Nephron (organoid): ENCODE measurements at regions not wholly inside any gene's neighbourhood (a gene's known extent, or its start where the extent isn't known, plus 50 kb on each side); places are given as distances from the start of the nearest gene placed in this dataset.

Experiments
- H3K27ac Mint-ChIP-seq, 3 experiments: 2 replicates each; pipeline ENCODE4 v1.8.0; 2020; ENCODE audit warnings: mixed read lengths in 3 of 3, mild to moderate bottlenecking in 2 of 3, moderate library complexity in 1 of 3
- H3K27me3 Mint-ChIP-seq: 2 replicates; pipeline ENCODE4 v1.8.0; 2021; ENCODE audit warnings: low read depth, mild to moderate bottlenecking, moderate library complexity, mixed read lengths
- H3K36me3 Mint-ChIP-seq: 2 replicates; pipeline ENCODE4 v1.8.0; 2020; ENCODE audit warnings: low read depth, mixed read lengths
- H3K4me1 Mint-ChIP-seq: 2 replicates; pipeline ENCODE4 v1.8.0; 2020; ENCODE audit warnings: mixed read lengths
- H3K4me3 Mint-ChIP-seq, 3 experiments: 2 replicates each; pipeline ENCODE4 v1.8.0; 2020; ENCODE audit warnings: mild to moderate bottlenecking in 3 of 3, mixed read lengths in 3 of 3, moderate library complexity in 2 of 3
- H3K9me3 Mint-ChIP-seq: 2 replicates; pipeline ENCODE4 v1.8.0; 2020; ENCODE audit warnings: mixed read lengths
- CTCF ChIP-seq, 3 experiments: fragments of 200-600 bp; sonication (generic); IDR thresholded peaks; one replicate each; pipeline ENCODE4 v1.5.0; 2021; ENCODE audit warnings: antibody characterized with exemption in 3 of 3; ENCODE audit not compliant: unreplicated experiment in 3 of 3

GRCh38 chr6:4647414-4648365 is 128.5 kb upstream of the CDYL start:
- Mint-ChIP-seq H3K36me3 (no peaks in the 10 kb centered on the region), H3K27ac (peak overlapping the region in 1 of 3 experiments; percentile 26), H3K4me1 (peaks cover 13% of the 10 kb centered on the region), H3K9me3 (peaks cover 12% of the 10 kb centered on the region), H3K4me3 (peak overlapping the region; percentile 74 to 79 (median 76)), H3K27me3 (no peaks in the 10 kb centered on the region)
- no peak for TF ChIP-seq CTCF (IDR thresholded peaks at IDR 0.05; ENCODE audit: unreplicated experiment in 3 of 3)

GRCh38 chr6:4645713-4646360 is 130.4 kb upstream of the CDYL start:
- no peak for TF ChIP-seq CTCF (IDR thresholded peaks at IDR 0.05; ENCODE audit: unreplicated experiment in 3 of 3)
- peaks cover 13% of the 10 kb centered on the region for H3K4me1 Mint-ChIP-seq
- H3K27ac Mint-ChIP-seq = no peak overlapping the region
- H3K36me3 Mint-ChIP-seq = no peaks in the 10 kb centered on the region
- no peak overlapping the region for H3K4me3 Mint-ChIP-seq
- no peaks in the 10 kb centered on the region for H3K27me3 Mint-ChIP-seq
- peaks cover 8% of the 10 kb centered on the region for H3K9me3 Mint-ChIP-seq

GRCh38 chr6:4644996-4645395 is 131.2 kb upstream of the CDYL start:
- Mint-ChIP-seq H3K4me3 (no peak overlapping the region), H3K27me3 (no peaks in the 10 kb centered on the region)
- no peak for TF ChIP-seq CTCF (IDR thresholded peaks at IDR 0.05; ENCODE audit: unreplicated experiment in 3 of 3)

GRCh38 chr6:4641461-4641860 is 134.7 kb upstream of the CDYL start:
- Mint-ChIP-seq H3K4me3 (no peak overlapping the region), H3K27me3 (no peaks in the 10 kb centered on the region), H3K4me1 (peaks cover 14% of the 10 kb centered on the region), H3K9me3 (peaks cover 15% of the 10 kb centered on the region), H3K36me3 (no peaks in the 10 kb centered on the region), H3K27ac (no peak overlapping the region)
- no peak for TF ChIP-seq CTCF (IDR thresholded peaks at IDR 0.05; ENCODE audit: unreplicated experiment in 3 of 3)

More at GRCh38 chr6:4644996-4645395, 131.2 kb upstream of the CDYL start:
- Mint-ChIP-seq H3K36me3 (no peaks in the 10 kb centered on the region), H3K4me1 (peaks cover 13% of the 10 kb centered on the region), H3K9me3 (peaks cover 7% of the 10 kb centered on the region), H3K27ac (no peak overlapping the region)

- no peak overlapping the region for H3K4me3 Mint-ChIP-seq
Measured at GRCh38 chr6:4640139-4640538, 136.1 kb upstream of the CDYL start.

More at GRCh38 chr6:4640139-4640538, 136.1 kb upstream of the CDYL start:
- TF ChIP-seq CTCF (IDR thresholded peaks at IDR 0.05; ENCODE audit: unreplicated experiment in 3 of 3) = no peak
- Mint-ChIP-seq H3K27me3 (no peaks in the 10 kb centered on the region), H3K36me3 (no peaks in the 10 kb centered on the region), H3K9me3 (peaks cover 15% of the 10 kb centered on the region), H3K27ac (no peak overlapping the region), H3K4me1 (peaks cover 19% of the 10 kb centered on the region)
